Endodermal cell (in vitro differentiated cells): ENCODE measurements at regions not wholly inside any gene's neighbourhood (a gene's known extent, or its start where the extent isn't known, plus 50 kb on each side); places are given as distances from the start of the nearest gene placed in this dataset.

ENCODE experiments used
- DNase-seq: peaks from one replicate; pipeline ENCODE4 v3.0.0-alpha.2; 2017
- H3K27ac ChIP-seq: 2 replicates; pipeline ENCODE4 v1.5.1; 2013; ENCODE audit warnings: mild to moderate bottlenecking, low read depth, low read length, moderate library complexity
- H3K27me3 ChIP-seq: 2 replicates; pipeline ENCODE4 v1.6.1; 2013; ENCODE audit warnings: mild to moderate bottlenecking, low read length, moderate library complexity; ENCODE audit not compliant: insufficient read depth, control insufficient read depth, poor library complexity, severe bottlenecking
- H3K36me3 ChIP-seq: 2 replicates; pipeline ENCODE4 v1.7.0; 2013; ENCODE audit warnings: mild to moderate bottlenecking, low read length, moderate library complexity; ENCODE audit not compliant: control insufficient read depth, insufficient read depth
- H3K4me1 ChIP-seq: one replicate; pipeline ENCODE4 v1.7.0; 2013; ENCODE audit warnings: low read length; ENCODE audit not compliant: control insufficient read depth, insufficient read depth
- H3K4me3 ChIP-seq: 2 replicates; pipeline ENCODE4 v1.5.1; 2013; ENCODE audit warnings: mild to moderate bottlenecking, low read length, moderate library complexity
- H3K9ac ChIP-seq: 2 replicates; pipeline ENCODE4 v1.6.1; 2013; ENCODE audit warnings: mild to moderate bottlenecking, low read length, moderate library complexity; ENCODE audit not compliant: poor library complexity, severe bottlenecking; ENCODE audit errors: extremely low read depth
- H3K9me3 ChIP-seq: 2 replicates; pipeline ENCODE4 v1.6.1; 2013; ENCODE audit warnings: mild to moderate bottlenecking, low read length, moderate library complexity; ENCODE audit not compliant: control insufficient read depth
- H3K27ac Mint-ChIP-seq: 2 replicates; pipeline ENCODE4 v1.8.0; 2020; ENCODE audit warnings: mixed read lengths
- H3K27me3 Mint-ChIP-seq: 2 replicates; pipeline ENCODE4 v1.8.0; 2021; ENCODE audit warnings: mild to moderate bottlenecking, mixed read lengths; ENCODE audit not compliant: insufficient read depth
- H3K36me3 Mint-ChIP-seq: 2 replicates; pipeline ENCODE4 v1.8.0; 2020; ENCODE audit warnings: low read depth, mixed read lengths
- H3K4me1 Mint-ChIP-seq: 2 replicates; pipeline ENCODE4 v1.8.0; 2020; ENCODE audit warnings: mixed read lengths
- H3K4me3 Mint-ChIP-seq: 2 replicates; pipeline ENCODE4 v1.8.0; 2020; ENCODE audit warnings: mild to moderate bottlenecking, moderate library complexity, mixed read lengths
- H3K9me3 Mint-ChIP-seq: 2 replicates; pipeline ENCODE4 v1.8.0; 2020; ENCODE audit warnings: mild to moderate bottlenecking, mixed read lengths
- CTCF ChIP-seq: fragments of 200-600 bp; sonication (generic); conservative IDR thresholded peaks from 2 replicates; pipeline ENCODE4 v1.5.0; 2021; ENCODE audit warnings: antibody characterized with exemption, mild to moderate bottlenecking
- WGBS, 2 experiments: methylation state at CpG; one replicate each; pipeline versions ENCODE4 v1.1.5 to v1.1.7; 2013; ENCODE audit warnings: missing lambda C conversion rate in 2 of 2, mixed read lengths in 1 of 2; ENCODE audit not compliant: insufficient coverage in 1 of 2, insufficient read length in 1 of 2; 5-methylcytosine and 5-hydroxymethylcytosine counted together

GRCh38 chr20:11429168-11429567 lies 488.5 kb upstream of the BTBD3 start:
- Histone ChIP-seq H3K4me3 (no peak overlapping the region), H3K4me1 (no peaks in the 10 kb centered on the region), H3K27me3 (no peaks in the 10 kb centered on the region), H3K27ac (no peak overlapping the region), H3K9me3 (no peaks in the 10 kb centered on the region), H3K9ac (no peak overlapping the region), H3K36me3 (no peaks in the 10 kb centered on the region)
- no peaks in the 10 kb centered on the region for H3K36me3 Mint-ChIP-seq
- no peak overlapping the region for H3K4me3 Mint-ChIP-seq
- H3K4me1 Mint-ChIP-seq = no peaks in the 10 kb centered on the region
- DNase-seq = no peak
- no peak for TF ChIP-seq CTCF
- no peak overlapping the region for H3K27ac Mint-ChIP-seq
- no peaks in the 10 kb centered on the region for H3K9me3 Mint-ChIP-seq
- H3K27me3 Mint-ChIP-seq = no peaks in the 10 kb centered on the region
- WGBS, 2 experiments = 83 to 88% methylated on average over 1 to 2 of the region's 2 CpGs

GRCh38 chr20:11429889-11430519 lies 487.7 kb upstream of the BTBD3 start:
- H3K36me3 ChIP-seq = no peaks in the 10 kb centered on the region
- H3K9me3 ChIP-seq = peaks cover 6% of the 10 kb centered on the region
- no peak overlapping the region for H3K27ac Mint-ChIP-seq
- no peak for TF ChIP-seq CTCF
- no peak overlapping the region for H3K27ac ChIP-seq
- H3K9me3 Mint-ChIP-seq = peaks cover 8% of the 10 kb centered on the region
- DNase-seq = no peak
- no peak overlapping the region for H3K4me3 Mint-ChIP-seq
- H3K4me1 ChIP-seq = no peaks in the 10 kb centered on the region
- H3K36me3 Mint-ChIP-seq = peaks cover 4% of the 10 kb centered on the region
- H3K27me3 ChIP-seq = no peaks in the 10 kb centered on the region
- no peak overlapping the region for H3K4me3 ChIP-seq
- WGBS, 2 experiments = 70 to 98% methylated on average over 4 to 5 of the region's 5 CpGs
- H3K27me3 Mint-ChIP-seq = no peaks in the 10 kb centered on the region
- H3K4me1 Mint-ChIP-seq = no peaks in the 10 kb centered on the region
- no peak overlapping the region for H3K9ac ChIP-seq

GRCh38 chr20:11430652-11431051 lies 487.0 kb upstream of the BTBD3 start:
- Mint-ChIP-seq H3K4me3 (no peak overlapping the region), H3K4me1 (no peaks in the 10 kb centered on the region), H3K9me3 (peaks cover 14% of the 10 kb centered on the region), H3K27me3 (no peaks in the 10 kb centered on the region), H3K36me3 (peaks cover 8% of the 10 kb centered on the region), H3K27ac (no peak overlapping the region)
- Histone ChIP-seq H3K9me3 (peaks cover 13% of the 10 kb centered on the region), H3K9ac (no peak overlapping the region), H3K4me1 (no peaks in the 10 kb centered on the region), H3K27me3 (no peaks in the 10 kb centered on the region), H3K27ac (no peak overlapping the region), H3K36me3 (no peaks in the 10 kb centered on the region), H3K4me3 (no peak overlapping the region)
- 95 to 100% methylated on average over 1 to 3 of the region's 3 CpGs for WGBS, 2 experiments
- TF ChIP-seq CTCF = no peak
- DNase-seq = no peak
